DND-41 (cell line): ENCODE measurements at regions not wholly inside any gene's neighbourhood (a gene's known extent, or its start where the extent isn't known, plus 50 kb on each side); places are given as distances from the start of the nearest gene placed in this dataset.

Source experiments
- ATAC-seq: fragments of 200-7000 bp; cut with Tn5 transposase; 3 replicates; pipeline ENCODE4 v1.9.1; 2021; ENCODE audit warnings: low read depth; ENCODE audit not compliant: insufficient read depth
- DNase-seq: peaks from one replicate; pipeline ENCODE4 v3.0.0-alpha.2; 2020
- H2AFZ ChIP-seq: 2 replicates; pipeline ENCODE4 v1.6.0; 2012; ENCODE audit warnings: low read depth, low read length
- H3K27ac ChIP-seq: 2 replicates; pipeline ENCODE4 v1.5.1; 2012; ENCODE audit warnings: low read length, inconsistent platforms
- H3K27me3 ChIP-seq: fragments of 200-600 bp; sonication (generic); 2 replicates; pipeline ENCODE4 v1.6.0; 2012; ENCODE audit warnings: low read length, mild to moderate bottlenecking, inconsistent platforms; ENCODE audit not compliant: insufficient read depth, poor library complexity
- H3K36me3 ChIP-seq: 2 replicates; pipeline ENCODE4 v1.5.1; 2012; ENCODE audit warnings: low read length, inconsistent platforms; ENCODE audit not compliant: insufficient read depth
- H3K4me1 ChIP-seq: 2 replicates; pipeline ENCODE4 v1.5.1; 2012; ENCODE audit warnings: mild to moderate bottlenecking, low read length; ENCODE audit not compliant: insufficient read depth
- H3K4me2 ChIP-seq: 2 replicates; pipeline ENCODE4 v1.6.0; 2012; ENCODE audit warnings: mild to moderate bottlenecking, moderate library complexity, low read length, inconsistent platforms; ENCODE audit not compliant: insufficient read depth
- H3K4me3 ChIP-seq, 2 experiments: fragments of 200-600 bp in 1 of 2; shearing (Covaris generic) in 1 of 2; 2 replicates each; pipeline ENCODE4 v1.5.1; 2012 to 2016; ENCODE audit warnings: inconsistent platforms in 2 of 2, low read length in 2 of 2, mild to moderate bottlenecking in 2 of 2, low read depth in 1 of 2, moderate library complexity in 1 of 2
- H3K79me2 ChIP-seq: 2 replicates; pipeline ENCODE4 v1.6.0; 2012; ENCODE audit warnings: low read length, inconsistent platforms; ENCODE audit not compliant: insufficient read depth
- H3K9ac ChIP-seq: 2 replicates; pipeline ENCODE4 v1.6.0; 2012; ENCODE audit warnings: low read depth, mild to moderate bottlenecking, inconsistent platforms, low read length, moderate library complexity
- H3K9me3 ChIP-seq: 2 replicates; pipeline ENCODE4 v1.5.1; 2012; ENCODE audit warnings: low read length, moderate library complexity, mild to moderate bottlenecking, inconsistent platforms; ENCODE audit not compliant: insufficient read depth, severe bottlenecking
- H4K20me1 ChIP-seq: 2 replicates; pipeline ENCODE4 v1.6.0; 2012; ENCODE audit warnings: low read length; ENCODE audit not compliant: insufficient read depth
- CTCF ChIP-seq: IDR thresholded peaks from 2 replicates; pipeline ENCODE4 v1.5.1; 2012; ENCODE audit warnings: borderline replicate concordance, low read length, moderate library complexity, mild to moderate bottlenecking; ENCODE audit not compliant: poor library complexity, severe bottlenecking; ENCODE audit errors: extremely low read depth
- EZH2 ChIP-seq: IDR thresholded peaks from 3 replicates; pipeline ENCODE4 v1.6.1; 2012; ENCODE audit warnings: borderline replicate concordance, low read depth, mild to moderate bottlenecking, moderate library complexity, low read length, inconsistent platforms; ENCODE audit not compliant: severe bottlenecking

GRCh38 chr15:68488290-68488689, 56.3 kb upstream of the ITGA11 start:
- DNase-seq (no peak), ATAC-seq (no peak)
- no peaks in the 10 kb centered on the region for H3K9me3 ChIP-seq
- no peaks in the 10 kb centered on the region for H4K20me1 ChIP-seq
- H3K4me3 ChIP-seq: no peak overlapping the region
- TF ChIP-seq EZH2 (no peak), CTCF (no peak)
- peaks cover 3% of the 10 kb centered on the region for H3K27me3 ChIP-seq
- no peak overlapping the region for H3K9ac ChIP-seq
- H3K79me2 ChIP-seq: no peaks in the 10 kb centered on the region
- no peaks in the 10 kb centered on the region for H3K36me3 ChIP-seq
- no peak overlapping the region for H3K4me2 ChIP-seq
- no peak overlapping the region for H3K27ac ChIP-seq
- no peak overlapping the region for H2AFZ ChIP-seq
- H3K4me1 ChIP-seq: no peaks in the 10 kb centered on the region

GRCh38 chr15:68488966-68489365, 57.0 kb upstream of the ITGA11 start:
- no peak for TF ChIP-seq CTCF
- TF ChIP-seq EZH2: no peak
- Histone ChIP-seq H4K20me1 (no peaks in the 10 kb centered on the region), H3K79me2 (no peaks in the 10 kb centered on the region), H2AFZ (no peak overlapping the region), H3K36me3 (no peaks in the 10 kb centered on the region), H3K9me3 (no peaks in the 10 kb centered on the region), H3K4me3 (no peak overlapping the region), H3K27me3 (peaks cover 3% of the 10 kb centered on the region), H3K4me2 (no peak overlapping the region), H3K27ac (no peak overlapping the region), H3K4me1 (no peaks in the 10 kb centered on the region), H3K9ac (no peak overlapping the region)
- DNase-seq (no peak), ATAC-seq (no peak)

GRCh38 chr15:68489421-68489820, 57.5 kb upstream of the ITGA11 start:
- Histone ChIP-seq H3K36me3 (no peaks in the 10 kb centered on the region), H3K9me3 (no peaks in the 10 kb centered on the region), H3K4me2 (no peak overlapping the region), H3K4me1 (no peaks in the 10 kb centered on the region), H3K4me3 (no peak overlapping the region), H3K79me2 (no peaks in the 10 kb centered on the region), H3K9ac (no peak overlapping the region), H3K27me3 (peaks cover 3% of the 10 kb centered on the region), H4K20me1 (no peaks in the 10 kb centered on the region), H2AFZ (no peak overlapping the region), H3K27ac (no peak overlapping the region)
- DNase-seq (no peak), ATAC-seq (no peak)
- TF ChIP-seq CTCF (no peak), EZH2 (no peak)
